WTC11 (cell line): ENCODE measurements at regions not wholly inside any gene's neighbourhood (a gene's known extent, or its start where the extent isn't known, plus 50 kb on each side); places are given as distances from the start of the nearest gene placed in this dataset.

Source experiments
- ATAC-seq: fragments of 200-7000 bp; cut with Tn5 transposase; 2 replicates; pipeline ENCODE4 v1.10.0; 2021; ENCODE audit warnings: mild to moderate bottlenecking, moderate library complexity
- CTCF ChIA-PET: fragments of 300-600 bp; sonication (Branson Sonifier 250); formaldehyde crosslinking; loops from one replicate; lab custom pipeline; 2021; ENCODE audit warnings: antibody characterized with exemption; lab: Charles Lee
- POLR2A ChIA-PET: fragments of 350-600 bp; sonication (Branson Sonifier 250); formaldehyde crosslinking; loops from one replicate; lab custom pipeline; 2021; ENCODE audit warnings: antibody characterized with exemption; lab: Charles Lee
- DNase-seq: peaks from one replicate; pipeline ENCODE4 v3.0.0; 2021; ENCODE audit warnings: low spot score
- H3K27ac Mint-ChIP-seq: 2 replicates; pipeline ENCODE4 v1.8.0; 2021; ENCODE audit warnings: mixed read lengths
- H3K27me3 Mint-ChIP-seq: 2 replicates; pipeline ENCODE4 v1.8.0; 2021; ENCODE audit warnings: low read depth, mild to moderate bottlenecking, moderate library complexity, mixed read lengths
- H3K36me3 Mint-ChIP-seq: 2 replicates; pipeline ENCODE4 v1.8.0; 2021; ENCODE audit warnings: mixed read lengths
- H3K4me1 Mint-ChIP-seq: 2 replicates; pipeline ENCODE4 v1.8.0; 2022; ENCODE audit warnings: mixed read lengths
- H3K4me3 Mint-ChIP-seq: 2 replicates; pipeline ENCODE4 v1.8.0; 2021; ENCODE audit warnings: mild to moderate bottlenecking, moderate library complexity, mixed read lengths
- H3K9me3 Mint-ChIP-seq: 2 replicates; pipeline ENCODE4 v1.8.0; 2021; ENCODE audit warnings: mixed read lengths
- AR ChIP-seq: fragments of 250-450 bp; sonication (Bioruptor Pico); IDR thresholded peaks from 2 replicates; pipeline ENCODE4 v1.9.0; 2021; ENCODE audit warnings: mild to moderate bottlenecking
- ATF1 ChIP-seq: sonication (generic); formaldehyde crosslinking; IDR thresholded peaks from 2 replicates; pipeline ENCODE4 v1.8.1; 2023; ENCODE audit warnings: mild to moderate bottlenecking, moderate library complexity, missing genetic modification reagents
- ATF3 ChIP-seq: sonication (generic); formaldehyde crosslinking; conservative IDR thresholded peaks from 2 replicates; pipeline ENCODE4 v1.8.1; 2022; ENCODE audit warnings: mild to moderate bottlenecking, missing genetic modification reagents
- EMX1 ChIP-seq: fragments of 250-450 bp; sonication (Bioruptor Pico); IDR thresholded peaks from 2 replicates; pipeline ENCODE4 v1.8.0; 2021; ENCODE audit warnings: mild to moderate bottlenecking
- HMGA2 ChIP-seq: fragments of 250-450 bp; sonication (Bioruptor Pico); IDR thresholded peaks from 2 replicates; pipeline ENCODE4 v1.4.0; 2021; ENCODE audit warnings: mild to moderate bottlenecking, moderate library complexity
- HMGXB4 ChIP-seq: sonication (generic); formaldehyde crosslinking; IDR thresholded peaks from 2 replicates; pipeline ENCODE4 v1.8.1; 2023; ENCODE audit warnings: mild to moderate bottlenecking, moderate library complexity, missing genetic modification reagents
- NFE2L1 ChIP-seq: sonication (generic); formaldehyde crosslinking; IDR thresholded peaks from 2 replicates; pipeline ENCODE4 v1.8.1; 2023; ENCODE audit warnings: missing genetic modification reagents
- RORB ChIP-seq: fragments of 250-450 bp; sonication (Bioruptor Pico); IDR thresholded peaks from 2 replicates; pipeline ENCODE4 v1.9.0; 2021; ENCODE audit warnings: mild to moderate bottlenecking
- USF2 ChIP-seq: sonication (generic); formaldehyde crosslinking; IDR thresholded peaks from 2 replicates; pipeline ENCODE4 v1.8.1; 2023; ENCODE audit warnings: mild to moderate bottlenecking, missing genetic modification reagents, moderate library complexity
- ZBTB21 ChIP-seq: sonication (generic); formaldehyde crosslinking; IDR thresholded peaks from 2 replicates; pipeline ENCODE4 v1.8.1; 2023; ENCODE audit warnings: mild to moderate bottlenecking, missing genetic modification reagents, borderline replicate concordance
- ZNF138 ChIP-seq: sonication (generic); formaldehyde crosslinking; conservative IDR thresholded peaks from 2 replicates; pipeline ENCODE4 v1.8.1; 2022; ENCODE audit warnings: mild to moderate bottlenecking, moderate library complexity, missing genetic modification reagents
- ZNF219 ChIP-seq: sonication (generic); formaldehyde crosslinking; IDR thresholded peaks from 2 replicates; pipeline ENCODE4 v1.8.0; 2023; ENCODE audit warnings: missing genetic modification reagents, mild to moderate bottlenecking, borderline replicate concordance
- ZNF232 ChIP-seq: sonication (generic); formaldehyde crosslinking; IDR thresholded peaks from 2 replicates; pipeline ENCODE4 v1.8.0; 2022; ENCODE audit warnings: mild to moderate bottlenecking, missing genetic modification reagents
- ZNF423 ChIP-seq: fragments of 250-450 bp; sonication (Bioruptor Pico); IDR thresholded peaks from 2 replicates; pipeline ENCODE4 v2.1.2; 2022; ENCODE audit warnings: mild to moderate bottlenecking, moderate library complexity
- ZSCAN18 ChIP-seq: fragments of 250-450 bp; sonication (Bioruptor Pico); IDR thresholded peaks from 2 replicates; pipeline ENCODE4 v2.1.2; 2022; ENCODE audit warnings: mild to moderate bottlenecking, moderate library complexity
- TF ChIP-seq, protein P1 (sequence below): sonication (generic); formaldehyde crosslinking; IDR thresholded peaks from 2 replicates; pipeline ENCODE4 v1.8.1; 2023; ENCODE audit warnings: mild to moderate bottlenecking, missing genetic modification reagents
- TF ChIP-seq, protein P2 (sequence below): fragments of 250-450 bp; sonication (Bioruptor Pico); IDR thresholded peaks from 2 replicates; pipeline ENCODE4 v1.9.0; 2021; ENCODE audit warnings: moderate library complexity, mild to moderate bottlenecking, inconsistent platforms, borderline replicate concordance

DNA sequence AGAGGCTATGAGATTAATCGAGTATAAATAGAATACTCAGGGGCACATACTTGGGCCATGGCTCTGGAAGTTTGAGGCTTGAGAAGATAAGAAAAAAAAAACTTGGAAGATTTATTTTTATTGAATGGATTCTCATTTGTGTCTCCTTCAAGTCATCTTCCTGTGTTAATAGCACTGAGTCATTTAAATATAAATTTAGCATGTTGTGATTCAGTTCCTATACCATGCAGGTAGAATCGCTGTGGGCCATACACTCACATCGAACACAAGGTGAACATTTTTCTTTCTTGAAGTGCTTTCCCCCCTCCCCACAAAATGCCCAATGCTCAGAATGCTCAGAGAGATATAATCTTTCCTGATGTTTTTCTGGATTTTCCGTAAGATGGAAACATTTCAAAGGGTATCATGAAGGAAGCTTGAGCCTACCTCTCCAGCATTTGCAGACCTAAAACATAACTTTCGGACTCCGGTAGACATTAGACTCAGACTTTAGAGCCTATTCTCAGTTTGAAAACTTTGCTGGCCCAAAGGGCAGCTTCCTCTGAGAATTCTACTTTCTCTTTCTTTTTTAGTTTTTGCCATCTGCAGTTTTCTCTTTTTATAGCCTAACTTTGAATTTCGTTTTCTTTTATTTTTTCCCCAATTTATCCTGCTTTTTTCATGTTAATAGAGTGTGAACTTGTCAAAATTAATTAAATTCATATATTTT, 737.6 kb upstream of the NUDT12 start:
- no peak for TF ChIP-seq RORB (CRISPR knock-in tag)
- no peak for TF ChIP-seq ZBTB21 (CRISPR knock-in tag)
- no peak for TF ChIP-seq NFE2L1 (CRISPR knock-in tag)
- TF ChIP-seq ZNF232 = no peak
- TF ChIP-seq AR (CRISPR knock-in tag) = no peak
- no peak for TF ChIP-seq USF2 (CRISPR knock-in tag)
- TF ChIP-seq, protein P1, sequence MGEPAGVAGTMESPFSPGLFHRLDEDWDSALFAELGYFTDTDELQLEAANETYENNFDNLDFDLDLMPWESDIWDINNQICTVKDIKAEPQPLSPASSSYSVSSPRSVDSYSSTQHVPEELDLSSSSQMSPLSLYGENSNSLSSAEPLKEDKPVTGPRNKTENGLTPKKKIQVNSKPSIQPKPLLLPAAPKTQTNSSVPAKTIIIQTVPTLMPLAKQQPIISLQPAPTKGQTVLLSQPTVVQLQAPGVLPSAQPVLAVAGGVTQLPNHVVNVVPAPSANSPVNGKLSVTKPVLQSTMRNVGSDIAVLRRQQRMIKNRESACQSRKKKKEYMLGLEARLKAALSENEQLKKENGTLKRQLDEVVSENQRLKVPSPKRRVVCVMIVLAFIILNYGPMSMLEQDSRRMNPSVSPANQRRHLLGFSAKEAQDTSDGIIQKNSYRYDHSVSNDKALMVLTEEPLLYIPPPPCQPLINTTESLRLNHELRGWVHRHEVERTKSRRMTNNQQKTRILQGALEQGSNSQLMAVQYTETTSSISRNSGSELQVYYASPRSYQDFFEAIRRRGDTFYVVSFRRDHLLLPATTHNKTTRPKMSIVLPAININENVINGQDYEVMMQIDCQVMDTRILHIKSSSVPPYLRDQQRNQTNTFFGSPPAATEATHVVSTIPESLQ (CRISPR knock-in tag) = no peak
- TF ChIP-seq, protein P2, sequence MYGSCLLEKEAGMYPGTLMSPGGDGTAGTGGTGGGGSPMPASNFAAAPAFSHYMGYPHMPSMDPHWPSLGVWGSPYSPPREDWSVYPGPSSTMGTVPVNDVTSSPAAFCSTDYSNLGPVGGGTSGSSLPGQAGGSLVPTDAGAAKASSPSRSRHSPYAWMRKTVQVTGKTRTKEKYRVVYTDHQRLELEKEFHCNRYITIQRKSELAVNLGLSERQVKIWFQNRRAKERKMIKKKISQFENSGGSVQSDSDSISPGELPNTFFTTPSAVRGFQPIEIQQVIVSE = no peak
- no peak for TF ChIP-seq HMGA2
- no peak for TF ChIP-seq ATF1 (CRISPR knock-in tag)
- no peak for TF ChIP-seq ZNF219 (CRISPR knock-in tag)
- no peak for TF ChIP-seq ATF3
- TF ChIP-seq ZNF138 = no peak
- TF ChIP-seq ZSCAN18 = no peak
- TF ChIP-seq ZNF423 (CRISPR knock-in tag) = no peak
- no peak for TF ChIP-seq HMGXB4
- TF ChIP-seq EMX1 (CRISPR knock-in tag) = no peak
- ATAC-seq = no peak
- POLR2A ChIA-PET = no interaction called here

More for the DNA sequence above, 737.6 kb upstream of the NUDT12 start:
- Mint-ChIP-seq H3K27me3 (no peaks in the 10 kb centered on the region), H3K27ac (no peak overlapping the region), H3K36me3 (no peaks in the 10 kb centered on the region), H3K9me3 (no peaks in the 10 kb centered on the region), H3K4me1 (no peaks in the 10 kb centered on the region), H3K4me3 (no peak overlapping the region)
- CTCF ChIA-PET = interaction anchor here (0.6 kb wide), 1 partner anchor 1032 kb away, joined by 3 read pairs; no protein-coding TSS in a partner anchor
- no peak for DNase-seq
